Neural progenitor cell (in vitro differentiated cells): ENCODE measurements at regions not wholly inside any gene's neighbourhood (a gene's known extent, or its start where the extent isn't known, plus 50 kb on each side); places are given as distances from the start of the nearest gene placed in this dataset.

ENCODE experiments used
- CTCF ChIP-seq: fragments of 200-600 bp; sonication (generic); IDR thresholded peaks from 2 replicates; pipeline ENCODE4 v1.5.1; 2017; ENCODE audit warnings: antibody characterized with exemption, mild to moderate bottlenecking
- EZH2 ChIP-seq: fragments of 200-600 bp; sonication (generic); IDR thresholded peaks from 2 replicates; pipeline ENCODE4 v1.6.1; 2017; ENCODE audit warnings: antibody characterized with exemption, mild to moderate bottlenecking, moderate library complexity
- EZH2phosphoT487 ChIP-seq: fragments of 200-600 bp; sonication (generic); IDR thresholded peaks from 2 replicates; pipeline ENCODE4 v1.6.1; 2017; ENCODE audit warnings: antibody characterized with exemption

- TF ChIP-seq CTCF (no peak), EZH2 (peak; percentile 28), EZH2phosphoT487 (no peak)
These were observed 92.4 kb downstream of the CXCL12 start for GRCh38 chr10:44292390-44293002.
